ENCODE measurements at regions not wholly inside any gene's neighbourhood (a gene's known extent, or its start where the extent isn't known, plus 50 kb on each side); places are given as distances from the start of the nearest gene placed in this dataset.

DNA sequence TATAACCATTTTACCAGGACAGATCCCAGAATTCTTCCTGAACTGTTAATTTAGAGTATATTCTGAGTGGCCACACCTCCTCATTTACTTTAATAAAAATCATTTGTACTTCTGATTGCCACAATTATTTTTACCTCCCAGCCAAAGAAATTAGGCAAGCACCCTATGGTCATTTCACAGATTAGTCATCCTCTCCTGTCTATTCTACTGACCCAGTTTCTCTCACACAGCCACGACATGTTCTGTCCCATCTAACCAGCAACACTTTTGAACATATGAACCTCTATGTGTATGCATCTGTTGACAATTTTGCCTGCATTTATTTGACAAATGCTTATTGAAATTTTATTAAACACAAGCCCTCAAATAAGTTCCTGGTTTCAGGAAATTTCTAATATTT lies 202.6 kb upstream of the STXBP5 start:
- no peaks in the 10 kb centered on the region for H3K4me1 Mint-ChIP-seq
- no peak overlapping the region for H3K27ac Mint-ChIP-seq
- H3K36me3 Mint-ChIP-seq: no peaks in the 10 kb centered on the region
- H3K4me3 Mint-ChIP-seq: no peak overlapping the region
- peaks cover 2% of the 10 kb centered on the region for H3K27me3 Mint-ChIP-seq
- H3K9me3 Mint-ChIP-seq: no peaks in the 10 kb centered on the region

DNA sequence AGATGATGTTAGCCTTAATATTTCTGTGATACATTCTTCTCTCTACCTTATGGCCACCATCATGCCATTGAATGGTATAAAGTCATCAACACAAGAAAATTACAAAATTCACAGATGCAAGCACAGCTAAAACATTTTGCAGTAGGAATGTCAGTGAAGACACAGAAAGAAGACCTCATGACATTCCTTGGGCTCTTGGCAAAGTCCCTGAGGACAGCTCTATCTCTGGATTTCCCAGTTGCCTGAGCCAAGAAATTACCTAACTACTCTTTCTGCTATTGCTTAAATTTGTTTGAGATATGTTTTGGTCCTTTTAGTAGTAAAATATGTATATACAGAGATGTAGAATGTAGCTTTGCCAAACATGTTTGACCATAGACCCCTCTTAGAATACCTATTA lies 201.0 kb upstream of the STXBP5 start:
- Mint-ChIP-seq H3K4me1 (no peaks in the 10 kb centered on the region), H3K4me3 (no peak overlapping the region), H3K27ac (no peak overlapping the region), H3K36me3 (no peaks in the 10 kb centered on the region), H3K27me3 (peaks cover 2% of the 10 kb centered on the region), H3K9me3 (no peaks in the 10 kb centered on the region)

DNA sequence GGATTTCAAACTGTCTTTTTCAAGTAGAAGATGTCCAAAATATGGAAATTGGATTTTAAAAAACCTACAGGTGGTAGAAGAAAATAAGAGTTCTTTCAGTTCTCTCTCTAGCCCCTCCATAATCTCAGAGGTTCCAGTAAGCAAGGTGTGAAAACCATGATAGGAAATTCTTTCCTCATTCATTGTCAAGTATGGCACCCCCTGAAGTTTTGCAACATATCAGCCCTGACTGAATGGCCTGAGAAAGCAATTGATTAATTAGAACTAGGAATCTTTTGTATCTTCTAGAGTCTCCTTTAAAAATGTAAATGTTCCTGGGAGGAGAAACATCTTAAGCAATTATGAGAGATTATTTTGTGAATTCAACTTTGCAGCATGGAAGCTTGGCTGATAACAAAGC lies 198.7 kb upstream of the STXBP5 start:
- Mint-ChIP-seq H3K27me3 (peaks cover under 1% of the 10 kb centered on the region), H3K4me3 (no peak overlapping the region), H3K27ac (no peak overlapping the region), H3K4me1 (peaks cover 6% of the 10 kb centered on the region), H3K36me3 (peaks cover 6% of the 10 kb centered on the region), H3K9me3 (peaks cover 8% of the 10 kb centered on the region)

GRCh38 chr6:147007441-147007840 lies 196.8 kb upstream of the STXBP5 start:
- H3K27ac Mint-ChIP-seq: no peak overlapping the region
- H3K9me3 Mint-ChIP-seq: peaks cover 8% of the 10 kb centered on the region

DNA sequence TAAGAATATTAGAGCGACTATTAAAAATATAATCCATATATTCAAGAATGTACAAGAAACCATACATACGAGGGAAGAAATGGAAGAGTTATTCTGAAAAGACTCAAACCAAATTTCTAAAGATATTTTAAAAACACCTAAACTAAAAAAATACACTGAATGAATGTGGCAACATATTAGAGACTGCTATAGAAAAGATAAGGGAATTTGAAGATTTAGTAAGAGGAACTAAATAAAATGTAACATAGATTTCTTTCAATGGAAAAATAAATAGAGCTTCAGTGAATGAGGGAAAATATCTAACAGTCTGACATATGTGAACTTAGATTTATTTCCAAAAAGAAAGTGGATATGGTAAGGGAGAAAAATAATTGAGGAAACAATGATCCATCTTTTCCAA lies 194.9 kb upstream of the STXBP5 start:
- Mint-ChIP-seq H3K27me3 (no peaks in the 10 kb centered on the region), H3K27ac (no peak overlapping the region), H3K36me3 (peaks cover 6% of the 10 kb centered on the region), H3K4me3 (no peak overlapping the region), H3K4me1 (peaks cover 6% of the 10 kb centered on the region), H3K9me3 (peaks cover 8% of the 10 kb centered on the region)

More at GRCh38 chr6:147007441-147007840, 196.8 kb upstream of the STXBP5 start:
- Mint-ChIP-seq H3K27me3 (no peaks in the 10 kb centered on the region), H3K4me3 (no peak overlapping the region), H3K36me3 (peaks cover 6% of the 10 kb centered on the region), H3K4me1 (peaks cover 6% of the 10 kb centered on the region)

DNA sequence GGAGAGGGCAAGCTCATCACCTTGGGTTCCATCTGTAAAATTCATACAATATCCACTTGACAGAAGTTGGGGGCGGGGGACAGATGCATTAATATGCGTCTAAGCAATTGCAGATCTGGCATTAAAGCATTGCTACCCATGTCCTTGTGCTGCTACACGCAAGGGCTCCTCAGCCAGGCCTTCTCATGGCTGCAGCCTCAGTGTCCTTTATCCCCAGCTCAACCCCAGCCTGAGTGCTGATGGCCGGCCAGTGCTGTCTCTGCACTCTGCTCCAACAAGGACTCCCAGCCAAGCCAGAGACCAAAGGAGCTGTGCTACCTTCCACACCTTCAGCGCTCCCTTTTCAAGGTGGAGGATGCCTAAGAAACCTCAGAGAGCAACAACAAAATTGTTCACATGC lies 188.5 kb upstream of the STXBP5 start:
- Mint-ChIP-seq H3K36me3 (no peaks in the 10 kb centered on the region), H3K27ac (no peak overlapping the region), H3K4me1 (peaks cover 10% of the 10 kb centered on the region), H3K4me3 (no peak overlapping the region), H3K27me3 (no peaks in the 10 kb centered on the region), H3K9me3 (no peaks in the 10 kb centered on the region)

- Mint-ChIP-seq H3K4me1 (peaks cover 10% of the 10 kb centered on the region), H3K27ac (no peak overlapping the region), H3K36me3 (no peaks in the 10 kb centered on the region), H3K4me3 (no peak overlapping the region), H3K27me3 (no peaks in the 10 kb centered on the region), H3K9me3 (no peaks in the 10 kb centered on the region)
Measured at GRCh38 chr6:147016440-147016839, 187.8 kb upstream of the STXBP5 start.

GRCh38 chr6:147017153-147017552 lies 187.1 kb upstream of the STXBP5 start:
- H3K36me3 Mint-ChIP-seq: no peaks in the 10 kb centered on the region
- no peak overlapping the region for H3K27ac Mint-ChIP-seq
- peaks cover 10% of the 10 kb centered on the region for H3K4me1 Mint-ChIP-seq
- H3K9me3 Mint-ChIP-seq: no peaks in the 10 kb centered on the region
- H3K4me3 Mint-ChIP-seq: no peak overlapping the region
- H3K27me3 Mint-ChIP-seq: no peaks in the 10 kb centered on the region

- no peaks in the 10 kb centered on the region for H3K27me3 Mint-ChIP-seq
- no peaks in the 10 kb centered on the region for H3K9me3 Mint-ChIP-seq
- H3K27ac Mint-ChIP-seq: no peak overlapping the region
- no peak overlapping the region for H3K4me3 Mint-ChIP-seq
- H3K4me1 Mint-ChIP-seq: peaks cover 10% of the 10 kb centered on the region
- no peaks in the 10 kb centered on the region for H3K36me3 Mint-ChIP-seq
Measured at GRCh38 chr6:147019001-147019400, 185.2 kb upstream of the STXBP5 start.

GRCh38 chr6:147022041-147022440 lies 182.2 kb upstream of the STXBP5 start:
- H3K9me3 Mint-ChIP-seq: no peaks in the 10 kb centered on the region
- no peak overlapping the region for H3K27ac Mint-ChIP-seq
- no peaks in the 10 kb centered on the region for H3K4me1 Mint-ChIP-seq
- H3K4me3 Mint-ChIP-seq: no peak overlapping the region
- H3K36me3 Mint-ChIP-seq: no peaks in the 10 kb centered on the region
- no peaks in the 10 kb centered on the region for H3K27me3 Mint-ChIP-seq

DNA sequence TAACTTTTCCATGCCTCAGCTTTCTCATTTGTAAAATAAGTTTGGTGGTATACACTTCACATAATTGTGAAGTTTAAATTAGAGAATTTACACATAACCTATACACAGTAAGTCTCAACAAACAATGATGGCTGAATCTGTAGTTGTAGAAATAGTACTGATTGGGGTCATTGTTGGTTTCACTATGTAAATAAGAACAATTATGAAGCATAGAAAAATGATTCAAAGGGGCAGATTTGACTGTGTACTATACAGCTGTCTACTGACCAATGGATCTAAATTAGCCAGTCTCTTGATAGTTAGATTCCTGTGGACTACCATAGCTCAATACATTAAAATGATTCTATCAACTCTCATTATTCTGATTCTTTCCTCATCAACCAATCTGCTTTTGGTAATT lies 181.1 kb upstream of the STXBP5 start:
- H3K27me3 Mint-ChIP-seq: no peaks in the 10 kb centered on the region
- H3K9me3 Mint-ChIP-seq: no peaks in the 10 kb centered on the region
- no peaks in the 10 kb centered on the region for H3K4me1 Mint-ChIP-seq
- no peaks in the 10 kb centered on the region for H3K36me3 Mint-ChIP-seq
- H3K4me3 Mint-ChIP-seq: no peak overlapping the region
- H3K27ac Mint-ChIP-seq: no peak overlapping the region

DNA sequence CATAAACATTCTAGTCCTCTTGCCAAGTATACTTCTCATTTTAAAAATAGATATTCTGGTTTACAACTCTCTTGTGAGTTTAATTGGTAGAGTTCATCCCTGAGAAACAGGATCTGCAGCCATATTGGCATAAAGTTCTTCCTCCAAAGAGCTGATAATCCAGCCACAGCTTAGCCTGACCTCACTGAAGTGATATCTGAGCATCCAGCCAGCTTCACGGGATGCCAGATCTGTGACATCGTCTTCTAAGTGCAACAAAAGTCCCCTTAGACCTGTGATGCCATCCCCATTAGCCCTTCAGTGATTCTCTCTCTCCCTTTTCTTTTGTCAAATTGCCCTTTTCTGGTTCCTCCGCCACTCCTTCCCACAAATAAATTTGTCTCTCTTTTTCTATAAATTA lies 180.6 kb upstream of the STXBP5 start:
- Mint-ChIP-seq H3K4me3 (no peak overlapping the region), H3K27me3 (no peaks in the 10 kb centered on the region), H3K27ac (no peak overlapping the region), H3K4me1 (no peaks in the 10 kb centered on the region), H3K36me3 (no peaks in the 10 kb centered on the region), H3K9me3 (no peaks in the 10 kb centered on the region)

DNA sequence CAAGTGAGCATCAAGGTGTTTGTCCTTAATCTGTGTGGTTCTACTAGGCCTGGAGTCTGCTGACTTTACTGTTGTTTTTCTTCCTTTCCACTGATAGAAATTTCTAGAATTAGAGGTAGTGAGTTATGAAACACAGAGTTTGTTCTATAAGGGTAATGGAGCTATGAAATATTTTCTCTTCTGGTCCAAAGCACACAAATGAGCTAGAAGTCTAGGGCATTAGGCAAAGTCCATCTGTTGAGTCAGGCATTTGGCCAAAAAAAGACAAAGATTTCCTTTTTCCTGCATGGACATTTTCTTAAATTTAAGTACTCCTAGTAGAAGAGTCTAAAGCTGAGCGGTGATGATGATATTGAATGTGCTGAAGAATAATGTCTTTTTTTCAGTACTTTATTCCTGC lies 174.3 kb upstream of the STXBP5 start:
- H3K4me1 Mint-ChIP-seq: no peaks in the 10 kb centered on the region
- H3K4me3 Mint-ChIP-seq: no peak overlapping the region
- no peak overlapping the region for H3K27ac Mint-ChIP-seq
- H3K36me3 Mint-ChIP-seq: peaks cover 2% of the 10 kb centered on the region
- no peaks in the 10 kb centered on the region for H3K9me3 Mint-ChIP-seq
- H3K27me3 Mint-ChIP-seq: no peaks in the 10 kb centered on the region

GRCh38 chr6:147033267-147033666 lies 170.9 kb upstream of the STXBP5 start:
- Mint-ChIP-seq H3K36me3 (peaks cover 2% of the 10 kb centered on the region), H3K27ac (no peak overlapping the region), H3K4me3 (no peak overlapping the region), H3K9me3 (no peaks in the 10 kb centered on the region), H3K27me3 (no peaks in the 10 kb centered on the region), H3K4me1 (no peaks in the 10 kb centered on the region)

DNA sequence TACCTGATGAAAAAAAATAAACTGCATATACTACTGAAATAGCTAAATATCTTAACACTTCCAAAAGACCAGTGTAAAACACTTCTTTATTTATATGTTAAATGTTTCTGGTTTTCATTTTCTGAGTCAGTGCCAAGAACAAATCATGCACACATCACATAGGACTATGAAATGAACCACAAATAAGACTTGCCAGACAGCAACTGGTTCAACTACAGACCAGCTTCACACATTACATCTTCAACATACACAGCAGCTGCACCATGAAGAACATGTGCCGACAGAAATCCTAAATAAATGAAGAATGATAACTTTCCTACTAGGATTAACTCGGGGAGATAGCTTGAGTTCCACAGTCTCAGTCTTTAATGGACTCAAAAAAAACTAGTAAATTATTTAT lies 168.3 kb upstream of the STXBP5 start:
- peaks cover 2% of the 10 kb centered on the region for H3K36me3 Mint-ChIP-seq
- H3K4me3 Mint-ChIP-seq: no peak overlapping the region
- no peaks in the 10 kb centered on the region for H3K27me3 Mint-ChIP-seq
- H3K27ac Mint-ChIP-seq: no peak overlapping the region
- H3K9me3 Mint-ChIP-seq: no peaks in the 10 kb centered on the region
- H3K4me1 Mint-ChIP-seq: no peaks in the 10 kb centered on the region

GRCh38 chr6:147037881-147038280 lies 166.3 kb upstream of the STXBP5 start:
- no peak overlapping the region for H3K27ac Mint-ChIP-seq
- no peaks in the 10 kb centered on the region for H3K9me3 Mint-ChIP-seq
- H3K27me3 Mint-ChIP-seq: no peaks in the 10 kb centered on the region
- H3K4me1 Mint-ChIP-seq: no peaks in the 10 kb centered on the region
- H3K4me3 Mint-ChIP-seq: no peak overlapping the region
- H3K36me3 Mint-ChIP-seq: no peaks in the 10 kb centered on the region

DNA sequence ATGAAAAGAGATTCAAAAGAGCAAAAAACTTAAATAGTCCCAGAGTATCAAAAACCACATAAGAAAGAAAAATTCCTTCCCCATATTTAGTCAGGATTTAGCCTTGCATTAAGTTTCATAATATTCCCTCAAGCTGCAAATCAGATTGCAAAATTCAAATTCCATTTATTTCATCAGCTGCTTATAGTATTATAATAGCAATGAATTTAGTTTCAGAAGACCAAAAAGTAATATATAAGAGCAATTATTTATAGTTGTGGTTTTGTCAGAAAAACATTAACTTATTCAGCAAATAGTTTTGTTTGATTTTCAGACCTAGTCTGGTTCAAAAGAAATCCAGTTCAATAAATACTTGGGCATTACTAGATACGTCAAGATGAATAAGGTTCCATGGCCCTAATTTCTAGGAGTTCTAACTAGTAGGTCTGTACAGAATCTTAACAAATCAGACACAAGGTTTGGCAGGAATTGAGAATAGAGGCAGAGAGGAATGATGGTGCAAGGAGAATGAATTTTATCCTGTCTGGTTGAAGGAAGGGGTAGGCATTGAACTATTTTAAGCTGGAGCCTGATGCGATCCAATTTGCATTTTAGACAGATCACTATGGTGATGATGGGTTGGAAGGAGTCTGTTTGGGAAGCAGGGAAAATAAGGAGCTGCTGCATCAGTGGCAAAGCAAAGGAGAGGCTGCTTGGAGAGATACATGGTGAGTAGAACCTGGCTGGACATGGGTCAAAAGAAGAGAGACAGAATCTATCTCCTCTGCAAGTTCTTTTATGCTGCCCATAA lies 163.9 kb upstream of the STXBP5 start:
- no peaks in the 10 kb centered on the region for H3K27me3 Mint-ChIP-seq
- no peak overlapping the region for H3K27ac Mint-ChIP-seq
- H3K4me3 Mint-ChIP-seq: no peak overlapping the region
- peaks cover 7% of the 10 kb centered on the region for H3K9me3 Mint-ChIP-seq
- no peaks in the 10 kb centered on the region for H3K4me1 Mint-ChIP-seq
- no peaks in the 10 kb centered on the region for H3K36me3 Mint-ChIP-seq

Data from activated naive CD4-positive, alpha-beta T cell treated with anti-CD3 and anti-CD28 coated beads, Interleukin-2, amount 50 U/mL, for 24 hours (primary cell).